Immature natural killer cell (primary cell): ENCODE measurements at regions not wholly inside any gene's neighbourhood (a gene's known extent, or its start where the extent isn't known, plus 50 kb on each side); places are given as distances from the start of the nearest gene placed in this dataset.

Experiments
- DNase-seq, 3 donors: peaks; one replicate each; pipeline ENCODE4 v3.0.0; 2022; ENCODE audit warnings: mixed read lengths in 1 of 3
- H3K27ac Mint-ChIP-seq, 6 donors: one replicate each; pipeline ENCODE4 v1.8.0; 2020; ENCODE audit warnings: mixed read lengths in 6 of 6, mild to moderate bottlenecking in 5 of 6, inconsistent platforms in 4 of 6, moderate library complexity in 3 of 6
- H3K27me3 Mint-ChIP-seq, 3 donors: one replicate each; pipeline ENCODE4 v1.8.0; 2020 to 2021; ENCODE audit warnings: low read depth in 3 of 3, mild to moderate bottlenecking in 3 of 3, mixed read lengths in 3 of 3, moderate library complexity in 3 of 3, inconsistent platforms in 1 of 3
- H3K36me3 Mint-ChIP-seq, 3 donors: one replicate each; pipeline ENCODE4 v1.8.0; 2020; ENCODE audit warnings: mixed read lengths in 3 of 3, inconsistent platforms in 2 of 3, mild to moderate bottlenecking in 2 of 3
- H3K4me1 Mint-ChIP-seq, 2 donors: one replicate each; pipeline ENCODE4 v1.8.0; 2020; ENCODE audit warnings: inconsistent platforms in 2 of 2, mild to moderate bottlenecking in 2 of 2, mixed read lengths in 2 of 2, moderate library complexity in 1 of 2
- H3K4me3 Mint-ChIP-seq, 5 donors: one replicate each; pipeline ENCODE4 v1.8.0; 2020; ENCODE audit warnings: mild to moderate bottlenecking in 5 of 5, mixed read lengths in 5 of 5, inconsistent platforms in 3 of 5, moderate library complexity in 3 of 5
- H3K9me3 Mint-ChIP-seq, 6 donors: one replicate each; pipeline ENCODE4 v1.8.0; 2020; ENCODE audit warnings: mild to moderate bottlenecking in 6 of 6, mixed read lengths in 6 of 6, inconsistent platforms in 4 of 6, moderate library complexity in 3 of 6

DNA sequence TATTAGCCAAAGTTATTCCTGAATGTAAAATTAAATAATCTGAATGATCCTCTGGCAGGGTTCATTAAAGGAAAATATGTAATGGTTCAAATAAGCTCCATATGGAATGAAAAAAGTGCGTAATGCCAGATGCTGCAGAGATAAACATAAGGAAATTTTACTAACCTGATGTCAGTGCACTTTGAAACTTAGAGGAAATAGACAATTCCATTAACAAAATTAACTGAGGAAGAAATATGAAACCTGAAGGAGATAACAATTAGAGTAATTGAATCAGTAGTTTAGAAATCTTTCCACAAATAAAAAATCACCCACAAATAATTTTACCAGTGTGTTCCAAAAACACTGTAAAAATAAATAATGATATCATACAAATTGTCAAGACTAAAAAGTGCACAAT lies 387.5 kb downstream of the GRIA2 start:
- H3K27ac Mint-ChIP-seq, result no peak overlapping the region
- no peaks in the 10 kb centered on the region for H3K4me1 Mint-ChIP-seq
- no peaks in the 10 kb centered on the region for H3K36me3 Mint-ChIP-seq
- H3K9me3 Mint-ChIP-seq, result peaks cover 2 to 27% (median 8%) of the 10 kb centered on the region in 6 donors
- DNase-seq, result no peak
- no peak overlapping the region for H3K4me3 Mint-ChIP-seq
- peaks cover 0 to 1% (median 0%) of the 10 kb centered on the region in 3 donors for H3K27me3 Mint-ChIP-seq

DNA sequence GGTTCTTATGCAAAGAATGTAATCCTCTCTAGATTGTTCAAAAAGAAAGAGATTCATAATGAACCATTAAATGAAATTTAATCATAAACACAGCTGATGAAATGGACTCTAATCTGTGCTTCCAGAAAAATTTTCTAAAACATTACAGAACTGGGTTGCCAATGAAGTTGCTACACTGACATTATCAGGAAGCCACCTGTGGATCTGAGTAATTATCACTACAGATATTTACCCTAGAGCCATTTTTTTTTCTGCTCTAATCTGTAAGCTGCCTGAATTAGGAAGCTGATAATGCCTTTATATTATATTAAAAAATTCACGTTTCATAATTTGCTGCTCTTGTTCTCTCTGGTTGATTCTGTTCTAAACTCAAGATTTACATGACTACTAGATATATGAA lies 380.1 kb downstream of the GRIA2 start:
- Mint-ChIP-seq H3K27ac (no peak overlapping the region), H3K4me1 (no peaks in the 10 kb centered on the region), H3K4me3 (no peak overlapping the region), H3K27me3 (no peaks in the 10 kb centered on the region), H3K9me3 (peaks cover 7 to 36% (median 14%) of the 10 kb centered on the region in 6 donors), H3K36me3 (no peaks in the 10 kb centered on the region)
- no peak for DNase-seq

DNA sequence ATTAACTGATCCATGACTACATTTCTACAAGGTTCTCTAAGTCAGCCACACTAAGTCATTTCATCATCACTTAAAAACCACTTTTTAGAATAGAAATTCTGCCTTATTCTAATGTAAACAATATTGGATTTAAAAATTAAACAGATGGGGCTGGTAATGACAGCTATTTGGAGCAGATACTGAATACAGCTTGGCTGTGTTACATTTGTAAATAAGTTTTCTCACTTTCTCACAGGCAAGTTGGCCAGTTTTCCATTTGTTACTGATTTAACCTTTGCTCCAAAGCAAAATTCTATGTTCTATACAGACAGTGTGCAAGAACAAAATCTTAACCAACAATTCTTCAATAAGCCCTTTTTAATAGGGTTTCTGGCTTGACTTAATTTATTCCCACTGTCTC lies 370.7 kb downstream of the GRIA2 start:
- Mint-ChIP-seq H3K27me3 (no peaks in the 10 kb centered on the region), H3K4me1 (no peaks in the 10 kb centered on the region), H3K4me3 (no peak overlapping the region), H3K27ac (no peak overlapping the region), H3K36me3 (peaks cover 0 to 5% (median 0%) of the 10 kb centered on the region in 3 donors), H3K9me3 (peaks cover 0 to 30% (median 13%) of the 10 kb centered on the region in 6 donors)
- no peak for DNase-seq

DNA sequence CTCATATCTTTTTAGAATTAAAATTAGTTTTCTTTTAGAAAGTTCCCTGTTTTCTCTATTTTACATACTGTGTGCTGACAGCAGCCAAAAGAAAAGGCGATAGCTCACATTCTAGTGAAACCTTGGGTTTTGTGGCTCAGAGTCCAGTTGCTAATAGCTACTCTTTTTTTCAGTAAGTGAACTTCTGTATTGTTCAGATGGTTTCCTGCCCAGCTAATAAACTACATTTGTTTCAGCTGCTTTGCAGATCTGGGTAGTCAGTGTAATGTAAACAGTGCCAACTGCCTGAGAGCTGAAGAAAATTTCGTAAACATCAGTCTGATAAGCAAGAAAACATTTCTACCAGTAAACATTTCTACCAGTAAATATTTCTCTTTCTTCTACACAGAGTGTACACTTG lies 370.2 kb downstream of the GRIA2 start:
- H3K9me3 Mint-ChIP-seq, result peaks cover 0 to 35% (median 12%) of the 10 kb centered on the region in 6 donors
- H3K4me3 Mint-ChIP-seq, result no peak overlapping the region
- peaks cover 0 to 5% (median 0%) of the 10 kb centered on the region in 3 donors for H3K36me3 Mint-ChIP-seq
- no peaks in the 10 kb centered on the region for H3K27me3 Mint-ChIP-seq
- no peaks in the 10 kb centered on the region for H3K4me1 Mint-ChIP-seq
- no peak overlapping the region for H3K27ac Mint-ChIP-seq
- no peak for DNase-seq

DNA sequence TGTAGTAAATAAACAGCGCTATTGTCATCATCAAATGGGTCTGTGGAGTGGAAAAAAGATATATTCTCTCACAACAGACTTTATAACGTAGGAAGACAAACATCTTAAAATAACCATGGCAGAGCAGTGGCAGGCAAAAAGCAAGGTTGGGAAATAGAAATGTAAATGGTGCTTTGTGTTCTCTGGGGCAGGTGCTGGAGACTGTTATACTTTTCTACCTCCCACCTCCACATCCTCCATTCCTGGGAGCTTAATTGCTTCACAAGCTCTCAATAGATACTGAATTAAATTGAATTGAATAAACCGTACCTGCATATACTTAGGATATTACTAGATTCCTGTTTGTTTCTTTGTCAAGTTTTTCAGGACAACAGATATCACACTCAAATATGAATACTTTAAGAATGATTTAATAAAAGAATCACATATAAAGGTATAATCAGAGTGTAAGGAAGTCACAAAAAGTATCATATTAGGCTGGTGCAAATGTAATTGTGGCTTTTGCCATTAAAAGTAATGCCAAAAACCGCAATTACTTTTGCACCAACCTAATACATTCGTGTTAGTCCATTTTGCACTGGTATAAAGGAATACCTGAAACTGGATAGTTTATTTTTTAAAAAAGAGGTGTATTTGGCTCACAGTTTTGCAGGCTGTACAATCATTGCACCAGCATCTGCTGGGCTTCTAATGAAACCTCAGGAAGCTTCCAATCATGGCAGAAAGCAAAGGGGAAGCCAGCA lies 367.3 kb downstream of the GRIA2 start:
- no peak overlapping the region for H3K4me3 Mint-ChIP-seq
- H3K4me1 Mint-ChIP-seq, result no peaks in the 10 kb centered on the region
- H3K9me3 Mint-ChIP-seq, result peaks cover 5 to 38% (median 14%) of the 10 kb centered on the region in 6 donors
- peaks cover 0 to 5% (median 0%) of the 10 kb centered on the region in 3 donors for H3K36me3 Mint-ChIP-seq
- no peaks in the 10 kb centered on the region for H3K27me3 Mint-ChIP-seq
- no peak for DNase-seq
- H3K27ac Mint-ChIP-seq, result no peak overlapping the region

DNA sequence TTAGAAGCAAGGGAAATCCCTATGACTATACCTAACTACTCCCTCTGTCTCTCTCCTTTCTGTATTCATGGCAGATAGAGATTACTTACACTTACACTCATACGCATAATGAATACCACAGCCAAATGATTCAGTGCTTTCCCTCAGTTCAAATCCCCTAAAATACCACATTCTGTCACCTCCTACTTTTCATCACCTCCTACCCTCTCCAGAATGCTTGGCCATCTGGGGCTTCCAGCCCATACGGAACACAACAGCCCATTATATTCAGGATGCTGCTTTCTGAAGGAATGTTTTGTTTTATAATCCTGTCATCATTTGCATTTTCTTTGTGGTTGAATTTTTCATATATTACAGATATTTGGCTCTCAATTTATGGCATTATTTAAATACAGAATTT lies 361.6 kb downstream of the GRIA2 start:
- no peak overlapping the region for H3K27ac Mint-ChIP-seq
- no peaks in the 10 kb centered on the region for H3K27me3 Mint-ChIP-seq
- H3K36me3 Mint-ChIP-seq, result no peaks in the 10 kb centered on the region
- no peak overlapping the region for H3K4me3 Mint-ChIP-seq
- DNase-seq, result no peak
- H3K4me1 Mint-ChIP-seq, result no peaks in the 10 kb centered on the region
- H3K9me3 Mint-ChIP-seq, result peaks cover 9 to 46% (median 14%) of the 10 kb centered on the region in 6 donors

DNA sequence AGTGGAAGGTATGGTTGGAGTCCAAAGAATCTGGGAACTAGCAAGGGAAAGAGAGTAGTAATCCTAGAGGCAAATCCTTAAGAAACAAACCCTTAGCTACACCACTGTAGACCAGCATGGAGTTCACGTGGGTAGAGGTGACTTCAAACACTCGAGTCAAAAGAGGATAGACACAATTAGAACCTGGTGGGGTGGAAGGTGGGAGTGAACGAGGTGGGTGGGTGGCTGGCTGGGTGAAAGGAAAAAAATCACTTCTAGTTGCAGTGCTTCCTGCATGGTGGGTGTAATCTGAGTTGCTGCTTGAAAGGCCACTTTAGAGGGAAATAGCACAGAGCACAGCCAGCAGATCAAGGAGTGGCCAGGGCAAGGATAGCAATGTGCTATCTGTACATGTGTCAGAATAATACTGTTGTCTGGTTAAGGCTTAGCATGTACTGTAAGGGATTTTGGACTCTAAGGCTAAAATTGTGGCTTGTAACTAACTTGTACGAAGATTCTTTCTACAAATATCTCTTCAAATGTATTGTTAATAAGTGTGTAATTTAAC lies 356.2 kb downstream of the GRIA2 start:
- Mint-ChIP-seq H3K27ac (no peak overlapping the region), H3K36me3 (no peaks in the 10 kb centered on the region), H3K27me3 (no peaks in the 10 kb centered on the region), H3K4me1 (no peaks in the 10 kb centered on the region), H3K4me3 (no peak overlapping the region), H3K9me3 (peaks cover 0 to 38% (median 5%) of the 10 kb centered on the region in 6 donors)
- DNase-seq, result no peak

DNA sequence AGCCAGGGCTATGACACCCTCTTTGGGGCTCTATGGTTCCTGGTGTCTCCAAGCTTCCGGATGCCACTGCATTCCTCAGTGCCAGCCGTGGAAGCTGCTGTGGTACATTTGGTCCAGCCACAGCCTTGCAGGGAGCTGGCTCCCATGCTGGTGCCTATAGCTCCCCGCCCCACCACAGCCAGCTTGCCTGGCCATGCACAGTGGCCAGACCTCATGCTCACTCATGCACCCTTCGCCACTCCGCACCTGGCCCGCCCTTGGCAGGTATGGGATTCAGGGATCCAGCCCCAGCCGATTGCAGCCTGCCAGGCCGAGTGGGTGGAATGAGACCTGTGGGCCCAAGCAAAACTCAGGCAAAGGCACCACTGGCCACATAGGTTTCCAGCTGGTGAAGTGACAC lies 354.8 kb downstream of the GRIA2 start:
- Mint-ChIP-seq H3K4me1 (no peaks in the 10 kb centered on the region), H3K27me3 (no peaks in the 10 kb centered on the region), H3K27ac (no peak overlapping the region), H3K9me3 (peaks cover 0 to 34% (median 5%) of the 10 kb centered on the region in 6 donors), H3K4me3 (no peak overlapping the region), H3K36me3 (no peaks in the 10 kb centered on the region)
- no peak for DNase-seq

DNA sequence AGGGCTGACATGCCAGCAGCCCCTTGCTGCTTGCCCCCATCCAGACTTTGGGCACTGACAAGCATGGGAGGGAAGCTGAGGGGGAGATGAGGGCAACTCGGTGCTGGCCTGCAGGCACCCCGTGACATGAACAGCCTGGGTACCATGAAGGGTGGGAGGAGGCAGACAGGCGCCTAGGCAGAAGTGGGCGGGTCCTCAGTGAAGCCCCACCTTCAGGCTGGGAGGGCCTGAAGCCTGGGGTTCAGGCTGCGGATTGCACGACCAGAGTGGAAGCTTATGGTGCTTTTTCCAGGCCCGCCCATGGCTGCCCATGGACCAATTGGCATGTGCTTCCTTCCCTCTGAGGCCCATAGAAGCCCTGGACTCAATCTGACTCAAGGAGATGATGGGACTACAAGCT lies 354.1 kb downstream of the GRIA2 start:
- DNase-seq, result no peak
- Mint-ChIP-seq H3K27me3 (no peaks in the 10 kb centered on the region), H3K4me3 (no peak overlapping the region), H3K27ac (no peak overlapping the region), H3K9me3 (peaks cover 0 to 32% (median 4%) of the 10 kb centered on the region in 6 donors), H3K36me3 (no peaks in the 10 kb centered on the region), H3K4me1 (no peaks in the 10 kb centered on the region)

DNA sequence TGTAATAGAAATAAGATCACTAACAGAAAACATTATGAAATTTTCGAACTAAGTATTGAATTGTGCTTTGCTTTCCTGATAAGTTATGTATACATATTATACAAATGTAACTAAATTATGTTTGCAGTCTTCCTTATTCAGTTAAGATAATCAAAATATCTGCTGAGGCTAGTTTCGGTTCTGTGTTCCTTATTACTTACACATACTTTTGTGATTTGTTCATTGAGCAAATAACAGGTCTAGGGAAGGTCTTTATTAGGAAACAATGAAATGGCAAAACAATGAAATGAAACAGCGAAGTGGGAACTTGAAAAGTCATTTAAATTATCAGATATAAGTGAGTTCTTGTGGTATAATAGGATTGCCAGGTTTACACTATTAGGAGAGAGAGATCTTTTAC lies 352.4 kb downstream of the GRIA2 start:
- no peak for DNase-seq
- H3K27ac Mint-ChIP-seq, result no peak overlapping the region
- no peak overlapping the region for H3K4me3 Mint-ChIP-seq
- H3K9me3 Mint-ChIP-seq, result peaks cover 0 to 31% (median 5%) of the 10 kb centered on the region in 6 donors
- no peaks in the 10 kb centered on the region for H3K36me3 Mint-ChIP-seq
- no peaks in the 10 kb centered on the region for H3K4me1 Mint-ChIP-seq
- no peaks in the 10 kb centered on the region for H3K27me3 Mint-ChIP-seq

DNA sequence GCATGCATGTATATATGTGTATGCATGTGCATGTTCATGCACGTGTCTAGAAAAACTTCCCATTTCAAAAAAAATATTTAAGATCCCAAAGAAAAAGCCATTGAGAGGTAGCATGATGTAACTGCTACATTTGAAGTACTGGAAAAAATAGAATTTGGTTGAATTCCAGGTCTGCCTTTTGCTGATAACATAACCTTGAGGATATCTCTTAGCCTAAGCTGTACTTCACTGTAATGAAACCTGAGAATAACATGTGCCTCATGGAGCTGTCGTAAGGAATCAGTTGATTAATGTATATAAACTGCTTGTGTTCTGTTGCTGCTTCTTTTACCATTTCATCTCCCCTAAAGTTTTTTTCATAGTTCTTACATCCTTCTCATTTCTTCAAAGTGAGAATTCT lies 351.8 kb downstream of the GRIA2 start:
- H3K27ac Mint-ChIP-seq, result no peak overlapping the region
- no peaks in the 10 kb centered on the region for H3K27me3 Mint-ChIP-seq

DNA sequence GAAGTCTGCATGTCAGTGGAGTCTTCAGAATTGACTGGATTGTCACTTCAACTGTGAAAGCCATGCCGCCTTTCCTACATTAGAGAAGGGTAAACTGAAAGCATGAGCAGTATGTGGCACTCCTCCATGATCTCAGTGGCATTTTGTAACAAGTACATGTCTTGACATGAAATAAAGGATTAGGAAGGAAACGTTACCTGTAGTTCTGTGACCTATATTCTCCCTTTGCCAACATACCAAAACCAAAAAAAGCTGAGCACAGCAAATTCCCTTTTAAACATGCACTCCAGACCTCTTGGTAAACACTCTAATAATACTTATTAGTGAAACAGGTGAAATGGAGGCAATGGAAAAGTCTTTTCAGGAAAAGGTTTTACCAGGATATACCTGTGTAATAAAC lies 344.2 kb downstream of the GRIA2 start:
- no peak overlapping the region for H3K27ac Mint-ChIP-seq
- H3K9me3 Mint-ChIP-seq, result peaks cover 0 to 23% (median 7%) of the 10 kb centered on the region in 6 donors
- no peaks in the 10 kb centered on the region for H3K36me3 Mint-ChIP-seq
- no peak overlapping the region for H3K4me3 Mint-ChIP-seq
- no peaks in the 10 kb centered on the region for H3K27me3 Mint-ChIP-seq
- DNase-seq, result no peak
- H3K4me1 Mint-ChIP-seq, result no peaks in the 10 kb centered on the region

More for the DNA sequence above, 351.8 kb downstream of the GRIA2 start:
- H3K4me3 Mint-ChIP-seq, result no peak overlapping the region
- no peaks in the 10 kb centered on the region for H3K4me1 Mint-ChIP-seq
- no peaks in the 10 kb centered on the region for H3K36me3 Mint-ChIP-seq
- peaks cover 0 to 31% (median 5%) of the 10 kb centered on the region in 6 donors for H3K9me3 Mint-ChIP-seq
- no peak for DNase-seq

DNA sequence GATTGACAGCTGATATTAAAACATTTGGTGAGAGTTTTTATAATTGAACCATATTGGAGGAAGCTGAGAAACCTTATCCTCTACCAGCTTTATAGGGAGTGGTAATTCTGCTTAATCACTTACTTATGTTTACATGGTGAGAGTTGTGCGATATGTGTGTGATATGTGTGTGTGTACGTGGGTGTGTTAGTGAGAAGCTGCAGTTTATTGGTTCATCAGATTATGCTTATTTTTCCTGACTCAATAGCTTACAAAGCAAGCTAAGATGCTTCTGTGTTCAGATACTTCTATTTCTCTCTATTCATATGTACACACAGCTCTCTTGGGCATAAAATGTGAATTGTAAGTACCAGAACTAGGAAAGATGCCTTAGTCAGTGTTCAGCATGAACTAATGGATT lies 343.7 kb downstream of the GRIA2 start:
- Mint-ChIP-seq H3K4me1 (no peaks in the 10 kb centered on the region), H3K4me3 (no peak overlapping the region), H3K27ac (no peak overlapping the region), H3K27me3 (no peaks in the 10 kb centered on the region), H3K36me3 (no peaks in the 10 kb centered on the region), H3K9me3 (peaks cover 0 to 23% (median 7%) of the 10 kb centered on the region in 6 donors)
- DNase-seq, result no peak

DNA sequence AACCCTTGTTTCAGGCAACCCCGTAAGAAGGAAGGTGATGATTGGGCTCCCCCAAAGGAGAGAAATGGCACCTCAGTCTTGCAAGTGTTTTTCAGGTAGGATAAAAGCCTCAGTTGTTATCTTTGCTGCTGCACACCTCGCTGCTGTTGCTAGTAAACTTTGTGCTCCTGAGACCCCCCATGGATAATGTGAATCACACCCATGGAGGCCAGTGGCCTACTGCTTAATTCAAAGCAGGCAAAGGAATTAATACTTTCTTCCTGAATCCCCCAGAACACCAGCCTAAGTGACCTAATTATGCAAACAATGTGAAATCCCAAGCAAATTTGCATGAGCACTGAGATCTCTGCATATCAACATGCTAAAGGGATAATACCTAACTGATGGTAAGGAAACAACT lies 337.5 kb downstream of the GRIA2 start:
- Mint-ChIP-seq H3K27me3 (no peaks in the 10 kb centered on the region), H3K9me3 (peaks cover 4 to 42% (median 13%) of the 10 kb centered on the region in 6 donors), H3K36me3 (no peaks in the 10 kb centered on the region), H3K4me1 (no peaks in the 10 kb centered on the region), H3K4me3 (no peak overlapping the region), H3K27ac (no peak overlapping the region)
- no peak for DNase-seq

DNA sequence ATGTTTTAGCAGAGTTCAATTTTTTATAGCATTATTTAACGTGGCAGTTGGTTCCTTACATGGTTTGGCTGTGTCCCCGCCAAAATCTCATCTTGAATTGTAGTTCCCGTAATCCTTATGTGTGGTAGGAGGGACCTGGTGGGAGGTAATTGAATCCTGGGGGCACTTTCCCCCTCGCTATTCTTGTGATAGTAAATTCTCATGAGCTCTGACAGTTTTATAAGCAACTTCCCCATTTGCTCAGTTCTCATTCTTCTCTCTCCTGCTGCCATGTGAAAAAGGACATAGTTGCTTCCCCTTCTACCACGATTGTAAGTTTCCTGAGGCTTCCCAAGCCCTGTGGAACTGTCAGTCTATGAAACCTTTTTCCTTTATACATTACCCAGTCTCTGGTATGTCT lies 329.5 kb downstream of the GRIA2 start:
- H3K9me3 Mint-ChIP-seq, result peaks cover 12 to 51% (median 23%) of the 10 kb centered on the region in 6 donors
- H3K27ac Mint-ChIP-seq, result no peak overlapping the region
- H3K36me3 Mint-ChIP-seq, result no peaks in the 10 kb centered on the region
- H3K4me1 Mint-ChIP-seq, result no peaks in the 10 kb centered on the region
- no peak overlapping the region for H3K4me3 Mint-ChIP-seq
- no peak for DNase-seq
- H3K27me3 Mint-ChIP-seq, result no peaks in the 10 kb centered on the region
